CD4-positive, alpha-beta T cell treated with Interleukin-1 beta for 1 hour (primary cell): ENCODE measurements at regions not wholly inside any gene's neighbourhood (a gene's known extent, or its start where the extent isn't known, plus 50 kb on each side); places are given as distances from the start of the nearest gene placed in this dataset.

Experiments used
- DNase-seq, 2 donors: peaks; one replicate each; pipeline ENCODE4 v3.0.0-alpha.2; 2020 to 2022

DNA sequence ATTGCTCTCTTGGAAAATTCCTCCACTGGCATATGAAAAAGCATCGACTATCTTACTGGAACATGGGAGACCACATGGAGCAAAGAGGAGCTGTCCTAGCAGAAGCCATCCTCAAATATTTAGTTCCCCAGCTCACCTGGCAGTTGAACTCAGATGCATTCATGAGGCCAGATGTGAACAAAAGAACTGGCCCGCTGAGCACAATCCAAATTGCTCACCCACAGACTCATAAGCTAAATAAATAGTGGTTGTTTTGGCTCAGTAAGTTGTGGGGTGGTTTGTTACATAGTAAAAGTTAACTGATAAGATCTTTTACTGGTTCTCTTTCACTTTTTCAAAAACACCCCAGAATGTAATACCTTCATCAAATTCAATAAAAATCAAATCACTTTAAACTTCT, 108.6 kb upstream of the CWC22 start:
- no peak for DNase-seq

DNA sequence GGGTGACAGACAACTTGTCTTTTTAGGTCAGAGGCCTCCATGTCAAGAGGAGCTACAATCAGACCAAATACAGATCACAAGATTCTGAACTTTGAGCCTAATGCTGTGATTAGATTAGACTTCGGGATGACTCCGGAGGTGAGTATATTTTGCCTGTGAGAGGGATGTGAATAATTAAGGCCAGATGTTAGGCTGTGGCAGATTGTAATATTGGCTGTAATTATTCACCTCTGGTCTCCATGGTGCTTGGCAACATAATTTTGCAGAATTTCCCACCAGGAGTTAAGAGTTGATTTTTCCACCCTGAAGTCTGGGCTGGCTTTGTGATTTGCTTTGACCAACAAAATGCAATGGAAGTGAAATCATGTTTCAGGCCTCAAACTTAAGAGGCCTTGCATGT, 108.2 kb upstream of the CWC22 start:
- no peak for DNase-seq

DNA sequence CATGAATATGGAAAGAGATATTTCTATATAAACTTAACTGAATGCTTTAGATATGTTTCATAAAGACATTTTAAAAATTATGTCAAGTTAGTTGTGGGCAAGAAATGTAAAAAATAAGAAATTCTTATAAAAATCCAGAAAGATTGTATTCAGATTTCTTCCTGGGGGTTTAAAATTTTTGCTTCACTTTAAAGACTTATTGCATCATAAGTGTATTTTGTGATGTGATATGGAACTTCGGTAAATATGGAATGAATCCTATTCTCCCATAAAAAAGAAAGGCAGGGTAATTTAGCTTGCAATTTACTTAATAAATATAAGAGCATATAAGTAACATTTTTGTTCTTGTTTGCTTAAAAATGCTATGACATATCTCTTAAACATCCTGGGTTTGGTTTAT, 104.8 kb upstream of the CWC22 start:
- no peak for DNase-seq

DNA sequence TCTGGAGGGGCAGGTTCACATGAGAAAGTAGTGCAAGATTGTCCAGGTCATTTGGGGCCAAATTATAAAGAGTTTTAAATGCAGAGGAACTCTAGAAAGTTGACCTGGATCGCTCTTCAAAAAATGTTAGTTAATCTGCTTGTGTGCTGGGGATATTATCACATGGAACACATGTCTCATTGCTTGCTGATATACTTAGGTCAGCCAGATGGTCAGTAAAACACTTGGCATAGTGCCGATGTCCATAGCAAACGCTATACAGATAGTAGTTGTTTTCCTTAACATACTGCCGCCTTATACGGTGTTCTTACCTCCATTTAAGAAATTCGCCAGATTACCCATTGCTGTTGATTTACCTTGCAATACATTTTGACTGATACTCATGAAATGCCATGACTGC, 103.4 kb upstream of the CWC22 start:
- DNase-seq: no peak

DNA sequence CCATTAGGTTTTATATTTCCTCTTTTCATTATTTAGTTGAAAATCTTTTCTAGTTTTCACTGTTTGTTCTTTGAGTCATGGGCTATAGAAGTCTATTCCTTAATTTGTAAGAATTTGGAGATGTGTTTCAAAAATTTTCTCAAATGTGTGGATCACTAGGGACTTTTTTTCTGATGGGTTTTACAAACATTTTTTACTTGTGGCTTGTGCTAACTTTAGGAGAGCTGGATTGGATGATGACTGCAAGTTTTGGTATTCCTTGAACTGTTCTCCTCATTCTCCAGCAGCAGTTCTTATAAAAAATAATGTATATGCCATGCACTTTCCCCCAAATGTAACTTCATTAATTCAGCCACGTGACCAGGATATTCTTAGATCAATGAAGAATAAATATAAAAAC, 94.7 kb upstream of the CWC22 start:
- no peak for DNase-seq

DNA sequence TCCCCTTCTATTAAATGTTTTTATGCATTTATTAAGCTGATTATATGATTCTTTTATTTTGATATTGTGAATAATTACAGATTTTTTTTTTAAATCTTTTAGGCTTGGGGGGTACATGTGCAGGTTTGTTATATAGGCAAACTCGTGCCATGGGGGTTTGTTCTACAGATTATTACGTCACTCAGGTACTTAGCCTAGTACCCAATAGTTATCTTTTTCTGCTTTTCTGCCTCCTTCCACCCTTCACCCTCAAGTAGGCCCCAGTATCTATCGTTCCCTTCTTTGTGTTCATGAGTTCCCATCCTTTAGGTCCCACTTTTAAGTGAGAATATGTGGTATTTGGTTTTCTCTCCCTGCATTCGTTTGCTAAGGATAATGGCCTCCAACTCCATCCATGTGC, 92.2 kb upstream of the CWC22 start:
- DNase-seq: no peak

DNA sequence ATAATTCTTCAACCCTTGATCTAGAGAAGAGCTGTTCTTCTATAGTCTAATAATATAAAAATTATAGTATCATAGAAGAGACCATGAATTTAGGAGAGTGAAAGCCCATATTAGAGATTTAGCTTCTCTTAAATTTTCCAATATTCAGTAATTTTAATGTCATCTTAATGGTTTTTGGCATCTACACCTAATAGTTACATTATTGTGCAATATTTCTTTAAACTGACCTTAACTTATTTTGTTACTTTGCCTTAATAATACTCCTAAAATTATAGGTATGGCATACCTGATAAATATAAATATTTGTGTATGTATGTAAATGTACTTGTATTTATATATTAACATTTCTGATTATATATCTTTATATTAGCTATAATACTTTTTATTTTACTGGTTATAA, 78.0 kb upstream of the CWC22 start:
- no peak for DNase-seq

DNA sequence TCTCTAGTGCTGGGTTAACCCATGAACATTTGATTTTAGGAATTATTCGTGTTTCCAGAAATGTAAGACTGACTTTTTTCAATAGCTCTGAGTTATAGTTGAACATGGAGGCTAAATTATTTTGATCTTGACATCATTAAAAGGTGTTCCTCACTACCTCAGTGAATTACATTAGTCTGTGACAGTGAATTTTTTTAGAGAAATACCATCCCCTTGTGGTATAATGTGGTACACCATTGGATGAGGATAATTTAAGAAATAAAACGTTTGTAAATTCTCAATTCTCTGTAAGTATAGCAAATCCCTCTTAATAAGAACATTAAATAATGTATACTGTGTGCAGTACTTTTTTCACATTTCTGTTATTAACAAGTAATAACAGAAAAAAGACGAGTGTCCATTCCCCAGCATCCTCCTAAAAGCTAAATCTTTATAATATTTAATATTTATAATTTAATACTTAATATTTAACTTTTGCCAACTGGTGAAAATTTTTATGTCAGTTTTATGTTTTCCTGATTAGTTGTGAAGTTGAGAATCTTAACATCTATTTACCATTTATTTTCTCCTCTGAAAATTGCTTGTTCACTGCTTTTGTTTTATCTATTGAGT, 70.3 kb upstream of the CWC22 start:
- no peak for DNase-seq

DNA sequence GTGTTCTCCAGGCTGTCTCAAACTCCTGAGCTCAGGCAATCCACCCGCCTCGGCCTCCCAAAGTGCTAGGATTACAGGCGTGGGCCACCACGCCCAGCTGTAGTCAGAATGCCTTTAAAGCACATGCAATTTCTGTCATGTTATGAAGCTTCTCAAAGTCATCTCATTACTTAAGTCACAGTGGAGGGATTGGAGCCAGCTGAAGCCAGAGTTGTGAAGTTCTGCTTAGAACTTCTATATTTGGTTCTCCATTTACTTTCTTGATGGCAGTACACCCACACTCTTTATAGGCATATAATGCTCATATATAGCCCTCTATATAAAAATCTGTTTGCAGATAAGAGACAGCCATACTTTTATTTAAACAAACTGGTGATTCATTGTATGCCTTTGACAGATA, 68.8 kb upstream of the CWC22 start:
- no peak for DNase-seq

DNA sequence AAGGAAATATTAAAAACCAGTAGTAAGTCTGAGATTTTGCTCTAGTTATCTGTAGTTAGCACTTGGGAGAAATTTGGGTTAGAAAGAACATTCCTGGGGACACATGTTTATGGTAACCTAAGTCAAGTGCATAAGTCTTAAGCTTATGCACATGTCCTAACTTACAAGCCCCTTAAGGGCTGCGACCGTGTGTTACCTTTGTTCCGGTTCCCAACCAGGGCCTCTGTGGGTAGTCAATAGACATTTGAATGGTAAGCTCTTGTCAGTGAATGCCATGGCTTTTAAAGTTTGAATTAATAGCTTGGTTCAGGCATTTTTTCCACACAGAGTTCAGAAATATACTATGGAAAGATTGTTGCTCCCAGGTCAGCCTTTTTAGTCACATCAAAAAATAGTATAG, 64.7 kb upstream of the CWC22 start:
- DNase-seq: no peak

DNA sequence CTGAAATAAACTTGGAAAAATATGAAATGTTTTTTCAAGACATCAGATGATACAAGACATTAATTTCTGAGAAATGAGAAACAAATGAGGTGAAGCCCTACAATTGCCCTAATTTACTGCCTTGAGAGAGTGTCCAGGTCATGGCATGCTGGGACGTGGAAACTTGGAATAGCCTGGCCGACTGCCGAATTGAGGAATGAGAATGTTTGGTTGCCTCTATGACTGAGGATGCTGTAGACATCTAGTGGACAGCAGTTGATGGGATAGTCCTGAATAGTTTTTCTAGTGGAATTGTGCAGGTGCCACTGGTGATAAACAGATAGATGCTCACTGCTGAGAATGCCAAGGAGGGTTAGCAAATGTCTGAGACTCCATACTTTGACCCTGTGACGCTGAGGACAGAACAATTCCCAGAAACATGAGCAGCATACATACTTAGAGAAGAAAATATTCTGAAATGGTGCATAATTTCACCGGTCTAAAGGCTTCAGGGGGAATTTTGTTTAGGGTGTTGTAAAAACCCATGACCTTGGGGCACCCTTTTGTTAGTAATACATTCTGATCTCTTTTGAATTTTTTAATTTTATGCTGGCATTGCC, 56.5 kb upstream of the CWC22 start:
- DNase-seq: no peak

DNA sequence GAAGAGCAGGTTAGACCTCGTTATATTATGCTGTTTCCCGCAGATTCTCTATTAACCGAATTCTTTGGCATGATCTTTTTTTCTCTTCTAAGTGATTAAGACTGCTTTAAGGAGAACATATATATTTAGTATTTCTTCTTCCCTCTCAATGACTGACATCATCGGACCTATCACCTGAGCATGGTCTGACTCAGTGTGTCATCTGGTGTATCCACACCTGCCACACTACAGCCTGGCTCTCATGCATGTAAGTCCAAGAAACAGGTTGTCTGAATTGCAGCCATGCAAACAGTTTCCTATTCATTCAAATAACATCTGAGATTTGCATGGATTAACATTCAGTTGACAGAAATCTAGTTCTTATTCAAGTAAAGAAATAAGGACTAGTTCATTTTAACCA, 55.1 kb upstream of the CWC22 start:
- DNase-seq: no peak

DNA sequence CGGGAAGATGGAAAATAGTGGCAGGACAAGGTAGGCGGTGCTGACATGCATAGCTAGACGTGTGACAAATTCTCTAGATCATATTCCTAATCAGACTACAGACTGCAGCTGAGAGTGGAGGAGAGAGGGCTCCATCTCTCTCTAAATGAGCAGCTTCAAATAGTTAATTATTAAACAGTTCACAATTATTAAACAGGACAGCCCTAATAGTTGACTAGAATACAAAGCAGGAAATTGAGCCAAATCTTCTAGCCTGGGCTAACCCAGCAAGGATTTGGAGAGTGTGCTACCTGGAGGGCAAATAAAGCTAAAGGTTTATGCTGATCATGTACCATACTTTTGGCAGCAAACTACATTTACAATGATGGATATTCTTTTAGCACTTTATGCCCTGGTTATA, 54.4 kb upstream of the CWC22 start:
- DNase-seq: no peak

DNA sequence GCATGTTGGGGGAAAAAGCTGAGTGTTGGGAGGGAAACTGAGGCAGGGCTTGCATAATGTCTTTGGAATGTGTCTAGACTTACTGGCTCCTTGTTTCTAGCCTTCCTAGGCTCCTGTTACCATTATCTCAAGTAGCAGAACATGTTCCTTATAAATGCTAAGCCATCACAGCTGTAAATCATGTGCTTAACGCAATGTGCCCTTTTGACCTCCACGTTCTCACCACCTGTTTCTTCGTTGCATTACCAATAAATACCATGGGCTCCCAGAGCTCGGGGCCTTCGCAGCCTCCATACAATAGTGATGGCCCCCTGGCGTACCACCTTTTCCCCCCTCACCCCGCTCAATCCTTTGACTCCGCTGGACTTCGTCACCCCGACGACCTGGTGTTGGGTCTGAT, 54.0 kb upstream of the CWC22 start:
- DNase-seq: no peak

DNA sequence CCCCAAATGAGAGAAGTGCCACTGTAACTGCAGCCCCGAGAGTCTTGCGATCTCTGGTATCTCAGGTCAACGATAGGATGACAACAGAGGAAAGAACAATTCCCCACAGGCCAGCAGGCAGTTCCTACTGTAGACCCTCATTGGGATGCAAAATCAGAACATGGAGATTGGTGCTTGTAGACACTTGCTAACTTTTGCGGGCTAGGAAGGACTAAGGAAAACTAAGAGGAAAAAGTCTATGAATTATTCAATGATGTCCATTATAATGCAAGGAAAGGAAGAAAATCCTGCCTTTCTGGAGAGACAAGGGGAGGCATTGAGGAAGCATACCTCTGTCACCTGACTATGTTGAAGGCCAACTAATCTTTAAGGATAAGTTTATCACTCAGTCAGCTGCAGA, 51.9 kb upstream of the CWC22 start:
- DNase-seq: no peak

DNA sequence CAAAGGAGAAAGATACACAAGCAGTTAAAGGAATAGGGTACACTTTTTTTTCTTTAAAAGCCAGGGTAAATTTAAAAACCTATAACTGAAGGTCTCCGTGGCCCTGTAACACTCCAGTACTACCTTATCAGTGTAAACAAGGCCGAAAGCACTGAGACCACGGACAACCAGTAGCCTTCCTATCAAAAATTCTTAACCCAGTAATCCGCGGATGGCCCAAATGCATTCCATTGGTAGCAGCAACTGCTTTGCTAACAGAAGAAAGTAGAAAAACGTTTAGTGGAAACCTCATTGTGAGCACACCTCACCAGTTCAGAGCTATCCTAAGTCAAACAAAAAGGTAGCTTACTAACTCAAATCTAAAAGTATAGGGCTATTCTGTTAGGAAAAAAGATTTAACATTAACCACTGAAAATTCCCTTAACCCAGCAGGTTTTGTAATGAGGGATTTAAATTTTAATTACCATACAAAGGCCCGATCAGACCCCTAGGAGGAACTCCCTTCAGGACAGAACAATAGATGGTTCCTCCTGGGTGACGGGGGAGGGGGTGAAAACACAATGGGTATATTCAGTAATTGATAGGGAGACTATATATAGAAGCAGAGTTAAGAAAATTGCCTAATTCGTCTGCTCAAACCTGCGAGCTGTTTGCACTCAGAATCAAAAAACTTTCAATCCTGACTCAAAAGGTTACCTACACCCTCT, 50.8 kb upstream of the CWC22 start:
- no peak for DNase-seq
